Panc1 (cell line): ENCODE measurements at regions not wholly inside any gene's neighbourhood (a gene's known extent, or its start where the extent isn't known, plus 50 kb on each side); places are given as distances from the start of the nearest gene placed in this dataset.

Source experiments
- ATAC-seq: fragments of 200-7000 bp; cut with Tn5 transposase; 2 replicates; pipeline ENCODE4 v1.9.1; 2020; ENCODE audit warnings: mild to moderate bottlenecking, moderate library complexity
- BruUV-seq: library from RNA; stranded (reverse); fragments of 400-500 nt; replicated peaks from 2 replicates; lab custom pipeline; 2021; lab: Mats Ljungman, UMichigan
- CTCF ChIA-PET: fragments of 300-600 bp; sonication (Branson Sonifier 250); formaldehyde crosslinking; loops from one replicate; lab custom pipeline; 2022; ENCODE audit warnings: antibody characterized with exemption; lab: Charles Lee
- POLR2A ChIA-PET: fragments of 300-600 bp; sonication (Branson Sonifier 250); formaldehyde crosslinking; loops from one replicate; lab custom pipeline; 2022; ENCODE audit warnings: antibody characterized with exemption; lab: Charles Lee
- DNase-seq: peaks from one replicate; pipeline ENCODE4 v3.0.0-alpha.2; 2010; ENCODE audit warnings: low read depth, low spot score
- H3K27ac ChIP-seq: 2 replicates; pipeline ENCODE4 v1.5.1; 2011; ENCODE audit warnings: mild to moderate bottlenecking, low read length, inconsistent platforms
- H3K27me3 ChIP-seq: fragments of 200-500 bp; sonication (Bioruptor generic); 2 replicates; pipeline ENCODE4 v1.6.0; 2014; ENCODE audit warnings: low read length, inconsistent platforms; ENCODE audit not compliant: control insufficient read depth, insufficient read depth
- H3K36me3 ChIP-seq: fragments of 200-500 bp; sonication (Bioruptor generic); 2 replicates; pipeline ENCODE4 v1.5.1; 2014; ENCODE audit warnings: inconsistent platforms, mild to moderate bottlenecking, low read length, moderate library complexity; ENCODE audit not compliant: control insufficient read depth, insufficient read depth
- H3K4me1 ChIP-seq: 2 replicates; pipeline ENCODE4 v1.5.1; 2011; ENCODE audit warnings: inconsistent platforms, mild to moderate bottlenecking, low read length, moderate library complexity; ENCODE audit not compliant: control insufficient read depth, insufficient read depth
- H3K4me3 ChIP-seq, 2 experiments: 2 replicates each; pipeline ENCODE4 v1.5.1; 2011 to 2012; ENCODE audit warnings: low read depth in 2 of 2, low read length in 2 of 2, mild to moderate bottlenecking in 2 of 2, inconsistent platforms in 1 of 2, moderate library complexity in 1 of 2
- H3K9me3 ChIP-seq: fragments of 200-500 bp; sonication (Bioruptor generic); 2 replicates; pipeline ENCODE4 v1.5.1; 2014; ENCODE audit warnings: low read depth, mild to moderate bottlenecking, inconsistent platforms, low read length, moderate library complexity; ENCODE audit not compliant: control insufficient read depth, insufficient read depth
- CTCF ChIP-seq: fragments of 450-650 bp; IDR thresholded peaks from 2 replicates; pipeline ENCODE4 v1.5.1; 2017; ENCODE audit warnings: mild to moderate bottlenecking
- POLR2AphosphoS5 ChIP-seq: IDR thresholded peaks from 2 replicates; pipeline ENCODE4 v1.6.1; 2012; ENCODE audit warnings: mild to moderate bottlenecking, low read depth, low read length, moderate library complexity
- REST ChIP-seq, 2 experiments: IDR thresholded peaks; 2 replicates each; pipeline ENCODE4 v1.6.1; 2011 to 2012; ENCODE audit warnings: low read depth in 2 of 2, control low read depth in 1 of 2, low read length in 1 of 2, mild to moderate bottlenecking in 1 of 2, moderate library complexity in 1 of 2; ENCODE audit not compliant: insufficient read depth in 1 of 2
- SIN3A ChIP-seq: IDR thresholded peaks from 2 replicates; pipeline ENCODE4 v1.6.1; 2012; ENCODE audit warnings: low read depth, mild to moderate bottlenecking, low read length, moderate library complexity, borderline replicate concordance; ENCODE audit not compliant: insufficient read depth
- TCF7L2 ChIP-seq: IDR thresholded peaks from 2 replicates; pipeline ENCODE4 v1.6.1; 2011; ENCODE audit warnings: mild to moderate bottlenecking, low read depth, low read length, inconsistent platforms
- in situ Hi-C: cut with HindIII; loops from 2 replicates; pipeline ENCODE4 v1.10.0; 2016; ENCODE audit warnings: low sequenced_read_pairs, low pct_unique_long_range_greater_than_20kb
- intact Hi-C: fragments of 100-400 bp; cut with micrococcal nuclease; formaldehyde crosslinking; loops from one replicate; pipeline ENCODE4 v1.10.0; 2022; ENCODE audit not compliant: unreplicated experiment

- BruUV-seq, result no TSS peak
- ChIA-PET CTCF (no interaction called here), POLR2A (no interaction called here)
- Histone ChIP-seq H3K9me3 (no peaks in the 10 kb centered on the region), H3K4me3 (no peak overlapping the region), H3K27ac (no peak overlapping the region), H3K4me1 (no peaks in the 10 kb centered on the region), H3K36me3 (no peaks in the 10 kb centered on the region), H3K27me3 (no peaks in the 10 kb centered on the region)
- no peak for TF ChIP-seq CTCF
- TF ChIP-seq SIN3A, result no peak
- no peak for TF ChIP-seq REST (IDR thresholded peaks at IDR 0.05; ENCODE audit: insufficient read depth in 1 of 2, low read depth in 2 of 2, low read length in 1 of 2)
- TF ChIP-seq POLR2AphosphoS5, result no peak
- no peak for TF ChIP-seq TCF7L2
- DNase-seq (peak; percentile 8), ATAC-seq (no peak)
- intact Hi-C loops, result no loop called here
- in situ Hi-C loops, result no loop called here
These were observed 93.6 kb upstream of the TLE4 start for GRCh38 chr9:79477955-79478771.

- no peak for TF ChIP-seq CTCF
- in situ Hi-C loops, result no loop called here
- no peaks in the 10 kb centered on the region for H3K27me3 ChIP-seq
- intact Hi-C loops, result loop anchor here (10.0 kb wide), 1 partner anchor 84 kb away; no protein-coding TSS in a partner anchor
- H3K9me3 ChIP-seq, result no peaks in the 10 kb centered on the region
- ATAC-seq (no peak), DNase-seq (no peak)
- ChIA-PET CTCF (no interaction called here), POLR2A (no interaction called here)
- BruUV-seq, result no TSS peak
- H3K27ac ChIP-seq, result no peak overlapping the region
- H3K4me3 ChIP-seq, result no peak overlapping the region
- no peaks in the 10 kb centered on the region for H3K4me1 ChIP-seq
- no peaks in the 10 kb centered on the region for H3K36me3 ChIP-seq
These were observed 91.1 kb upstream of the TLE4 start for GRCh38 chr9:79480639-79481038.
